ENCODE measurements at regions not wholly inside any gene's neighbourhood (a gene's known extent, or its start where the extent isn't known, plus 50 kb on each side); places are given as distances from the start of the nearest gene placed in this dataset.
"Not testable (repeated sequence)": the region's sequence is repeated elsewhere in the genome, so short reads cannot be mapped to it uniquely, and the experiment has no call there.

DNA sequence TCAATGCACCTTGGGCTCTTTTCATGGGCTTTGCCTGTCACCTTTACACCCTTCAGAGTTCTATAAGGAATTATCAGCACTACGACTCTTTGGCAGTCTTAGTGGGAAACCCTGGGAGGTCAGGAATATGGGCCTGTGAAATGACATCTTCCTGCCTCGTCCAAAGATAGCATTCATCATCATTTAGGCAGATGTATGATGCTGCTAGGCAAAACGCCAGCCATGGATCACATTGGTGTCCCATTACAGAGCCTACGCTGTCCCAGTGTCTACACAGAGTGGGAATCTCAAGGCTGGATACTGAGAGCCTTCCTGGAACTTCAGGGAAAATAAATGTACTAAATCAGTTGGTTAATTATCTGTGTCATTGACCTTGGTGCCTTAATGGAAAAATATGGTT, 259.4 kb upstream of the CELF2 start:
- CTCF ChIA-PET, result no interaction called here
- no peaks in the 10 kb centered on the region for H3K36me3 ChIP-seq (ENCODE audit: control insufficient read depth in 1 of 2, insufficient read depth in 2 of 2, low read length in 2 of 2)
- no peak overlapping the region for H2AFZ ChIP-seq (ENCODE audit: low read depth, low read length, poor library complexity, severe bottlenecking)
- peaks cover 12 to 32% of the 10 kb centered on the region in 2 experiments; a peak in 2 of 4 replicates for H3K9me3 ChIP-seq (ENCODE audit: control insufficient read depth in 1 of 2, insufficient read depth in 1 of 2, low read depth in 1 of 2, low read length in 2 of 2)
- no peak for ATAC-seq
- TF ChIP-seq ZFX (IDR thresholded peaks at IDR 0.05) (no peak), POLR2A (IDR thresholded peaks at IDR 0.05; ENCODE audit: borderline replicate concordance, extremely low read depth, insufficient read depth, insufficient read length) (no peak), RAD21 (IDR thresholded peaks at IDR 0.05; ENCODE audit: low read depth) (no peak), EZH2phosphoT487 (IDR thresholded peaks at IDR 0.05; ENCODE audit: borderline replicate concordance) (no peak), JUND (IDR thresholded peaks at IDR 0.05) (no peak), POLR2AphosphoS5 (IDR thresholded peaks at IDR 0.05; ENCODE audit: low read depth, low read length) (no peak), CEBPB (IDR thresholded peaks at IDR 0.05; ENCODE audit: low read depth) (no peak), SP1 (IDR thresholded peaks at IDR 0.05; ENCODE audit: low read depth) (no peak), SRF (IDR thresholded peaks at IDR 0.05; ENCODE audit: low read depth) (no peak), TCF7L2 (IDR thresholded peaks at IDR 0.05; ENCODE audit: borderline replicate concordance, extremely low read depth, insufficient read depth, insufficient read length) (no peak), ZNF274 (IDR thresholded peaks at IDR 0.05; ENCODE audit: low read depth, low read length) (no peak), EZH2 (IDR thresholded peaks at IDR 0.05) (no peak), ELF1 (IDR thresholded peaks at IDR 0.05; ENCODE audit: borderline replicate concordance, low read depth) (no peak), EGR1 (IDR thresholded peaks at IDR 0.05; ENCODE audit: low read depth) (no peak)
- TF ChIP-seq, protein P1, sequence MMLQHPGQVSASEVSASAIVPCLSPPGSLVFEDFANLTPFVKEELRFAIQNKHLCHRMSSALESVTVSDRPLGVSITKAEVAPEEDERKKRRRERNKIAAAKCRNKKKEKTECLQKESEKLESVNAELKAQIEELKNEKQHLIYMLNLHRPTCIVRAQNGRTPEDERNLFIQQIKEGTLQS (IDR thresholded peaks at IDR 0.05), result no peak
- TF ChIP-seq, protein P2, sequence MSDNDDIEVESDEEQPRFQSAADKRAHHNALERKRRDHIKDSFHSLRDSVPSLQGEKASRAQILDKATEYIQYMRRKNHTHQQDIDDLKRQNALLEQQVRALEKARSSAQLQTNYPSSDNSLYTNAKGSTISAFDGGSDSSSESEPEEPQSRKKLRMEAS (IDR thresholded peaks at IDR 0.05), result no peak
- TF ChIP-seq, protein P3, sequence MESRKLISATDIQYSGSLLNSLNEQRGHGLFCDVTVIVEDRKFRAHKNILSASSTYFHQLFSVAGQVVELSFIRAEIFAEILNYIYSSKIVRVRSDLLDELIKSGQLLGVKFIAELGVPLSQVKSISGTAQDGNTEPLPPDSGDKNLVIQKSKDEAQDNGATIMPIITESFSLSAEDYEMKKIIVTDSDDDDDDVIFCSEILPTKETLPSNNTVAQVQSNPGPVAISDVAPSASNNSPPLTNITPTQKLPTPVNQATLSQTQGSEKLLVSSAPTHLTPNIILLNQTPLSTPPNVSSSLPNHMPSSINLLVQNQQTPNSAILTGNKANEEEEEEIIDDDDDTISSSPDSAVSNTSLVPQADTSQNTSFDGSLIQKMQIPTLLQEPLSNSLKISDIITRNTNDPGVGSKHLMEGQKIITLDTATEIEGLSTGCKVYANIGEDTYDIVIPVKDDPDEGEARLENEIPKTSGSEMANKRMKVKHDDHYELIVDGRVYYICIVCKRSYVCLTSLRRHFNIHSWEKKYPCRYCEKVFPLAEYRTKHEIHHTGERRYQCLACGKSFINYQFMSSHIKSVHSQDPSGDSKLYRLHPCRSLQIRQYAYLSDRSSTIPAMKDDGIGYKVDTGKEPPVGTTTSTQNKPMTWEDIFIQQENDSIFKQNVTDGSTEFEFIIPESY (IDR thresholded peaks at IDR 0.05; ENCODE audit: extremely low read depth, insufficient replicate concordance, low read length), result no peak
- TF ChIP-seq, protein P4, sequence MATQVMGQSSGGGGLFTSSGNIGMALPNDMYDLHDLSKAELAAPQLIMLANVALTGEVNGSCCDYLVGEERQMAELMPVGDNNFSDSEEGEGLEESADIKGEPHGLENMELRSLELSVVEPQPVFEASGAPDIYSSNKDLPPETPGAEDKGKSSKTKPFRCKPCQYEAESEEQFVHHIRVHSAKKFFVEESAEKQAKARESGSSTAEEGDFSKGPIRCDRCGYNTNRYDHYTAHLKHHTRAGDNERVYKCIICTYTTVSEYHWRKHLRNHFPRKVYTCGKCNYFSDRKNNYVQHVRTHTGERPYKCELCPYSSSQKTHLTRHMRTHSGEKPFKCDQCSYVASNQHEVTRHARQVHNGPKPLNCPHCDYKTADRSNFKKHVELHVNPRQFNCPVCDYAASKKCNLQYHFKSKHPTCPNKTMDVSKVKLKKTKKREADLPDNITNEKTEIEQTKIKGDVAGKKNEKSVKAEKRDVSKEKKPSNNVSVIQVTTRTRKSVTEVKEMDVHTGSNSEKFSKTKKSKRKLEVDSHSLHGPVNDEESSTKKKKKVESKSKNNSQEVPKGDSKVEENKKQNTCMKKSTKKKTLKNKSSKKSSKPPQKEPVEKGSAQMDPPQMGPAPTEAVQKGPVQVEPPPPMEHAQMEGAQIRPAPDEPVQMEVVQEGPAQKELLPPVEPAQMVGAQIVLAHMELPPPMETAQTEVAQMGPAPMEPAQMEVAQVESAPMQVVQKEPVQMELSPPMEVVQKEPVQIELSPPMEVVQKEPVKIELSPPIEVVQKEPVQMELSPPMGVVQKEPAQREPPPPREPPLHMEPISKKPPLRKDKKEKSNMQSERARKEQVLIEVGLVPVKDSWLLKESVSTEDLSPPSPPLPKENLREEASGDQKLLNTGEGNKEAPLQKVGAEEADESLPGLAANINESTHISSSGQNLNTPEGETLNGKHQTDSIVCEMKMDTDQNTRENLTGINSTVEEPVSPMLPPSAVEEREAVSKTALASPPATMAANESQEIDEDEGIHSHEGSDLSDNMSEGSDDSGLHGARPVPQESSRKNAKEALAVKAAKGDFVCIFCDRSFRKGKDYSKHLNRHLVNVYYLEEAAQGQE (IDR thresholded peaks at IDR 0.05; ENCODE audit: low read depth), result no peak
- no peak overlapping the region for H3K4me3 ChIP-seq (replicated peaks in 1 of 2; ENCODE audit: low read depth in 1 of 2, low read length in 2 of 2)
- no peaks in the 10 kb centered on the region for H3K4me1 ChIP-seq (ENCODE audit: control insufficient read depth in 1 of 2, insufficient read depth in 2 of 2, low read length in 2 of 2)
- no peak overlapping the region for H3K27ac ChIP-seq (ENCODE audit: low read depth, low read length)
- BruUV-seq (replicated peaks), result no TSS peak
- POLR2A ChIA-PET, result no interaction called here
- no peak overlapping the region for H3K4me2 ChIP-seq (ENCODE audit: low read length)
- RAD21 ChIA-PET (ENCODE audit: low non-redundant PET in 1 of 2, low total read pairs in 2 of 2, uncharacterized antibody in 2 of 2, unreplicated experiment in 2 of 2), result no interaction called here
- H3K79me2 ChIP-seq (ENCODE audit: insufficient read depth, low read length), result no peaks in the 10 kb centered on the region
- intact Hi-C loops (cut with micrococcal nuclease), result no loop called here
- no peaks in the 10 kb centered on the region for H3K27me3 ChIP-seq (ENCODE audit: insufficient read depth, low read length)
- no peak for DNase-seq (ENCODE audit: low read depth, low spot score)
- H3K9me2 ChIP-seq (ENCODE audit: insufficient read depth), result no peaks in the 10 kb centered on the region
- H4K20me1 ChIP-seq (ENCODE audit: insufficient read depth), result no peaks in the 10 kb centered on the region
- no peak overlapping the region for H3K9ac ChIP-seq (ENCODE audit: low read length)

DNA sequence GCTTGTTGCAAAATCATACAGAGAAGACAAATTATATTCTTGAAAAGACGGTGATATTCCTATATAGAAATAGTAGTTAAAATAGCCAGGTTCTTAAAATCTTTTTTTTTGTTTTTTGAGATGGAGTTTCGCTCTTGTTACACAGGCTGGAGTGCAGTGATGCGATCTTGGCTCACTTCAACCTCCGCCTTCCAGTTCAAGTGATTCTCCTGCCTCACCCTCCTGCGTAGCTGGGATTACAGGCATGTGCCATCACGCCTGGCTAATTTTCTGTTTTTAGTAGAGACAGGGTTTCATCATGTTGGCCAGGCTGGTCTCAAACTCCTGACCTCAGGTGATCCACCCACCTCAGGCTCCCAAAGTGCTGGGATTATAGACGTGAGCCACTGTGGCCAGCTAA, 257.9 kb upstream of the CELF2 start:
- H3K4me1 ChIP-seq (ENCODE audit: control insufficient read depth in 1 of 2, insufficient read depth in 2 of 2, low read length in 2 of 2); RAD21 ChIA-PET (ENCODE audit: low non-redundant PET in 1 of 2, low total read pairs in 2 of 2, uncharacterized antibody in 2 of 2, unreplicated experiment in 2 of 2); H3K36me3 ChIP-seq (ENCODE audit: control insufficient read depth in 1 of 2, insufficient read depth in 2 of 2, low read length in 2 of 2); H3K4me3 ChIP-seq (replicated peaks in 1 of 2; ENCODE audit: low read depth in 1 of 2, low read length in 2 of 2); DNase-seq (ENCODE audit: low read depth, low spot score); CTCF ChIA-PET; H3K79me2 ChIP-seq (ENCODE audit: insufficient read depth, low read length); POLR2A ChIA-PET; H2AFZ ChIP-seq (ENCODE audit: low read depth, low read length, poor library complexity, severe bottlenecking); intact Hi-C loops (cut with micrococcal nuclease); H3K9me2 ChIP-seq (ENCODE audit: insufficient read depth); ATAC-seq; H3K27me3 ChIP-seq (ENCODE audit: insufficient read depth, low read length); H3K9ac ChIP-seq (ENCODE audit: low read length); H4K20me1 ChIP-seq (ENCODE audit: insufficient read depth); H3K4me2 ChIP-seq (ENCODE audit: low read length); H3K27ac ChIP-seq (ENCODE audit: low read depth, low read length); BruUV-seq (replicated peaks): not testable (repeated sequence)
- peaks cover 12 to 32% of the 10 kb centered on the region in 2 experiments; a peak in 2 of 4 replicates for H3K9me3 ChIP-seq (ENCODE audit: control insufficient read depth in 1 of 2, insufficient read depth in 1 of 2, low read depth in 1 of 2, low read length in 2 of 2)

Data from HCT116 (cell line).